Activated CD4-positive, alpha-beta T cell treated with anti-CD3 and anti-CD28 coated beads for 36 hours (primary cell): ENCODE measurements at regions not wholly inside any gene's neighbourhood (a gene's known extent, or its start where the extent isn't known, plus 50 kb on each side); places are given as distances from the start of the nearest gene placed in this dataset.

Experiments used
- ATAC-seq: fragments of 200-7000 bp; cut with Tn5 transposase; one replicate; pipeline ENCODE4 v1.10.0; 2021; ENCODE audit warnings: mild to moderate bottlenecking, moderate library complexity
- CTCF ChIA-PET: fragments of 350-600 bp; sonication (Branson Sonifier 250); formaldehyde crosslinking; loops from one replicate; lab custom pipeline; 2021; ENCODE audit warnings: antibody characterized with exemption; lab: Charles Lee
- POLR2A ChIA-PET: fragments of 350-600 bp; sonication (Branson Sonifier 250); formaldehyde crosslinking; loops from one replicate; lab custom pipeline; 2021; ENCODE audit warnings: antibody characterized with exemption, inconsistent platforms; lab: Charles Lee
- DNase-seq: peaks from one replicate; pipeline ENCODE4 v3.0.0-alpha.2; 2020
- H3K27ac Mint-ChIP-seq: one replicate; pipeline ENCODE4 v1.8.0; 2021; ENCODE audit warnings: mixed read lengths
- H3K27me3 Mint-ChIP-seq: one replicate; pipeline ENCODE4 v1.8.0; 2021; ENCODE audit warnings: mixed read lengths
- H3K36me3 Mint-ChIP-seq: one replicate; pipeline ENCODE4 v1.8.0; 2021; ENCODE audit warnings: low read depth, mixed read lengths
- H3K4me1 Mint-ChIP-seq: one replicate; pipeline ENCODE4 v1.8.0; 2021; ENCODE audit warnings: mixed read lengths
- H3K4me3 Mint-ChIP-seq: one replicate; pipeline ENCODE4 v1.8.0; 2021; ENCODE audit warnings: mild to moderate bottlenecking, moderate library complexity, mixed read lengths
- H3K9me3 Mint-ChIP-seq: one replicate; pipeline ENCODE4 v1.8.0; 2021; ENCODE audit warnings: low read depth, mixed read lengths
- intact Hi-C, 2 experiments: fragments of 100-400 bp; cut with DNase I in 1 of 2; cut with micrococcal nuclease in 1 of 2; formaldehyde crosslinking; loops; one replicate each; pipeline versions ENCODE4 v1.14.2 to v1.15.1; 2022 to 2024; cut with DNase I, micrococcal nuclease

GRCh38 chrX:9166584-9166944, 132.6 kb upstream of the FAM9B start:
- Mint-ChIP-seq H3K27ac (no peak overlapping the region), H3K27me3 (no peaks in the 10 kb centered on the region), H3K36me3 (peaks cover 2% of the 10 kb centered on the region), H3K9me3 (peaks cover 2% of the 10 kb centered on the region), H3K4me3 (no peak overlapping the region), H3K4me1 (peaks cover 33% of the 10 kb centered on the region)
- intact Hi-C loops: loop anchor here (1.0 to 10.0 kb wide), 5 partner anchors 118 to 298 kb away; partner anchors contain the start of gene TBL1X (in 1 of the 2)
- ChIA-PET CTCF (no interaction called here), POLR2A (no interaction called here)
- DNase-seq (no peak), ATAC-seq (no peak)

DNA sequence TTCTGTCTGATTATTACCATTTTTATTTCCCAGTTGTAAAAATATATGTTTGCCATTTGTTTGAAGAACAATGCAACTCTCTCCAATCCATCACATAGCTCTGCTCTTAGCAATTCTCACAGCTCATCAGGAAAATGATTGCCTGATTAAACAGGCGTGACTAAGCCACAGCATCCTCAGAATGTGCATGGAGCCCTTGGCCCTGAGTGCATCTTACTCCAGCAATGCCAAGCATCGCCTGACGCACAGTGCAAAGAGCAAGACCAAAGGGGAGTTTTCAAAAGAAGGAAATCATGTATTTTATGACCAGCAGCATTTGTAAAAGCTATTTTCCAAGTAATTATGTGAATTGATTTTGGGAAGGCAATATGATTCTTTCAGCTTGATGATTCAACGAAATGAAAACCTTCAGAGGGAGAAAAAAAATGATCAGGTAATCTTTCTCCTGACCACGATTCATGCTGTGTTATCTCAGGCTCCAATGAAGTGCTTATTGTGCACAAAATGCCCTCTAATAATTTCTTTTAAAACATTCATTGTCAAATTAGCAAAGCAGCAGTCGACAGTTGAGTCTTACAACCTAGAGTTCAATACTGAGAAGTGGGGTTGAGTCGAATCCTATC, 138.0 kb upstream of the FAM9B start:
- H3K36me3 Mint-ChIP-seq: peaks cover 2% of the 10 kb centered on the region
- CTCF ChIA-PET: interaction anchor here (0.6 to 1.2 kb wide), 3 partner anchors 15 to 192 kb away, joined by 3 to 4 read pairs (median 4); no protein-coding TSS in a partner anchor
- H3K4me3 Mint-ChIP-seq: no peak overlapping the region
- intact Hi-C loops: no loop called here
- peaks cover 2% of the 10 kb centered on the region for H3K9me3 Mint-ChIP-seq
- DNase-seq (no peak), ATAC-seq (no peak)
- H3K27ac Mint-ChIP-seq: no peak overlapping the region
- no peaks in the 10 kb centered on the region for H3K27me3 Mint-ChIP-seq
- POLR2A ChIA-PET: no interaction called here
- H3K4me1 Mint-ChIP-seq: peaks cover 3% of the 10 kb centered on the region

DNA sequence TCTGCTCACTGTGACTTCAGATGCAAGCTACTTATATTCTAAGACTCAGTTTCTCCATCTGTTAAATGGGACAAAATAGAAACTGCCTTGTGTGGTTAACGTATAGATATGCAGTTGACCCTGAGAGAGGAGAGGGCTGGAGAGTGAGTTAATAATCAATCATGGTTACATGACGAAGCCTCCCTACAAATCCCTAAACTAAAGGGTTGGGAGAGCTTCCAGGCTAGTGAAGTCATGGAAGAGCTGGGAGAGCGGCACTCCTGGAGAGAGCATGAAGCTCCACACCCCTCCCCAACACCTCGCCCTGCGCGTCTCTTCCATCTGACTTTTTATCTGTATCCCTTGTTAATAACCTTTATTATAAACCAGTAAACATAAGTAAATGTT, 138.5 kb upstream of the FAM9B start:
- ChIA-PET POLR2A (interaction anchor here (0.6 kb wide), 1 partner anchor 316 kb away, joined by 3 read pairs; no protein-coding TSS in a partner anchor), CTCF (interaction anchor here (1.2 kb wide), 1 partner anchor 14 kb away, joined by 3 read pairs; no protein-coding TSS in a partner anchor)
- ATAC-seq: no peak
- no peak overlapping the region for H3K4me3 Mint-ChIP-seq
- H3K9me3 Mint-ChIP-seq: peaks cover 2% of the 10 kb centered on the region
- no peak for DNase-seq
- intact Hi-C loops: no loop called here
- H3K27ac Mint-ChIP-seq: no peak overlapping the region
- peaks cover 2% of the 10 kb centered on the region for H3K36me3 Mint-ChIP-seq
- no peaks in the 10 kb centered on the region for H3K27me3 Mint-ChIP-seq
- peaks cover 3% of the 10 kb centered on the region for H3K4me1 Mint-ChIP-seq

GRCh38 chrX:9180623-9181022, 146.7 kb upstream of the FAM9B start:
- peak; percentile 6 for DNase-seq
- Mint-ChIP-seq H3K4me3 (no peak overlapping the region), H3K36me3 (no peaks in the 10 kb centered on the region), H3K27ac (no peak overlapping the region), H3K9me3 (peaks cover 3% of the 10 kb centered on the region), H3K27me3 (no peaks in the 10 kb centered on the region), H3K4me1 (no peaks in the 10 kb centered on the region)
- CTCF ChIA-PET: no interaction called here
- POLR2A ChIA-PET: no interaction called here
- intact Hi-C loops: no loop called here
- ATAC-seq: no peak

DNA sequence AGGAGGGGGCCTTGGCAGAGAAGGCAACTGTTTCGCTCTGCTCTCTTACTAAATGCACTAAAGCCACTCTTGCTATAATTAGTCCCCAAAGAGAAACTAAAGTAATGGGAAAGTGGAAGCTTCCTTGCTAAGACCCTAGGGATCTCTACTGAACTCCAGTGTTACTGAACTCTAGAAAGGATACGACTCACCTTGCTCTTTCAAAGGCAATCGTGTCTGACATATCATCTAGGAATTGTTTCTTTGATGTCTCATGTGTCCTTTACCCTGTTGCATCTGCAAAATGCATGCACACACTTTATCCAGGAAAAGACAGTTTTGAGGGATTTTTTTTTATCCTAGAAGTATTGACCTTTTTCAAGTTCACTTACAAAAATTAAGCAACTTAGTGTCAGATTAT, 148.1 kb upstream of the FAM9B start:
- POLR2A ChIA-PET: no interaction called here
- CTCF ChIA-PET: no interaction called here
- H3K36me3 Mint-ChIP-seq: no peaks in the 10 kb centered on the region

GRCh38 chrX:9183481-9183880, 149.6 kb upstream of the FAM9B start:
- H3K27me3 Mint-ChIP-seq: no peaks in the 10 kb centered on the region
- peaks cover 3% of the 10 kb centered on the region for H3K9me3 Mint-ChIP-seq
- CTCF ChIA-PET: no interaction called here
- DNase-seq: no peak
- H3K36me3 Mint-ChIP-seq: no peaks in the 10 kb centered on the region
- POLR2A ChIA-PET: no interaction called here
- ATAC-seq: no peak
- no peak overlapping the region for H3K4me3 Mint-ChIP-seq
- H3K27ac Mint-ChIP-seq: no peak overlapping the region
- no peaks in the 10 kb centered on the region for H3K4me1 Mint-ChIP-seq
- intact Hi-C loops: no loop called here

More for the DNA sequence above, 148.1 kb upstream of the FAM9B start:
- DNase-seq (no peak), ATAC-seq (no peak)
- Mint-ChIP-seq H3K27ac (no peak overlapping the region), H3K27me3 (no peaks in the 10 kb centered on the region), H3K9me3 (peaks cover 3% of the 10 kb centered on the region), H3K4me3 (no peak overlapping the region), H3K4me1 (no peaks in the 10 kb centered on the region)
- intact Hi-C loops: no loop called here

DNA sequence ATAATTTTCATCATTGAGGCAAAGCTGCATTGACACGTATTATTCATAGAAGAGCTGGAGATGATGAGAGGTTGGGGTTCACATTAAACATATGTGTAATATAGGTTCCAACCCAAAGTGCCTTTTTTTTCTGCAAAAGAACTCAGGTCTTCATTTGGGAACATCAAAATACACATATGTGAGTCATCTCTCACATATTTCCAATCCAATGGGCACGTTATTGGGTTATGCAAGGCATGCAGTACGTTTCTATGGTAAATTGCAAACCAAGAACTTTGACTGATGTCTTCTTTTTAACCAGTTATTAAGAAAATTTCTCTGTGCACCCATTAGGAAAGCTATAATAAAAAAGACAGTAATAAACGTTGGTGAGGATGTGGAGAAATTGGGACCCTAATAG, 150.3 kb upstream of the FAM9B start:
- ATAC-seq: no peak
- H3K27me3 Mint-ChIP-seq: no peaks in the 10 kb centered on the region
- H3K36me3 Mint-ChIP-seq: no peaks in the 10 kb centered on the region
- intact Hi-C loops: no loop called here
- peaks cover under 1% of the 10 kb centered on the region for H3K4me1 Mint-ChIP-seq
- no peaks in the 10 kb centered on the region for H3K9me3 Mint-ChIP-seq
- POLR2A ChIA-PET: no interaction called here
- CTCF ChIA-PET: no interaction called here
- H3K27ac Mint-ChIP-seq: no peak overlapping the region
- no peak overlapping the region for H3K4me3 Mint-ChIP-seq
- DNase-seq: no peak

GRCh38 chrX:9188117-9188516, 154.2 kb upstream of the FAM9B start:
- intact Hi-C loops: no loop called here
- CTCF ChIA-PET: no interaction called here
- POLR2A ChIA-PET: no interaction called here
- Mint-ChIP-seq H3K27me3 (no peaks in the 10 kb centered on the region), H3K4me3 (no peak overlapping the region), H3K36me3 (no peaks in the 10 kb centered on the region), H3K4me1 (peaks cover 5% of the 10 kb centered on the region), H3K9me3 (no peaks in the 10 kb centered on the region), H3K27ac (no peak overlapping the region)
- DNase-seq (no peak), ATAC-seq (no peak)

DNA sequence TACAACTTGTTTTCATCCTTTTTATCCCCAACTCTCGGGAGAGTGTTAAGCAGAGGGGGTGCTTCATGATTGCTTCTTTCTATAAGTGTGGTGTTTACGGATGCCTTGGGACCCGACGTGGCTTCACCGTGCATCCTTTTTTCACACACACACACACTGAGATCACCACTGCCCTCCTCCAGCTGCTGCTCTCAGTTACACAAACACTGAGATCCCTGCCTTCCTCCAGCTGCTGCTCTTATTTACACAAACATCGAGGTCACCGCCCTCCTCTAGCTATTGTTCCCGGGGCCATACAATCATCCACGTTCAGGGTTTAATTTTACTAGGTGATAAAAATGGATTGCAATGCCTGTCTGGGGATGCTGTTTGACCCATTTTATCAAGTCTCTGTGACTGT, 155.4 kb upstream of the FAM9B start:
- Mint-ChIP-seq H3K4me1 (peaks cover 5% of the 10 kb centered on the region), H3K4me3 (no peak overlapping the region), H3K9me3 (no peaks in the 10 kb centered on the region), H3K27ac (no peak overlapping the region), H3K27me3 (no peaks in the 10 kb centered on the region), H3K36me3 (no peaks in the 10 kb centered on the region)
- ChIA-PET POLR2A (no interaction called here), CTCF (interaction anchor here (1.1 kb wide), 1 partner anchor 124 kb away, joined by 3 read pairs; no protein-coding TSS in a partner anchor)
- DNase-seq (no peak), ATAC-seq (no peak)
- intact Hi-C loops: no loop called here

DNA sequence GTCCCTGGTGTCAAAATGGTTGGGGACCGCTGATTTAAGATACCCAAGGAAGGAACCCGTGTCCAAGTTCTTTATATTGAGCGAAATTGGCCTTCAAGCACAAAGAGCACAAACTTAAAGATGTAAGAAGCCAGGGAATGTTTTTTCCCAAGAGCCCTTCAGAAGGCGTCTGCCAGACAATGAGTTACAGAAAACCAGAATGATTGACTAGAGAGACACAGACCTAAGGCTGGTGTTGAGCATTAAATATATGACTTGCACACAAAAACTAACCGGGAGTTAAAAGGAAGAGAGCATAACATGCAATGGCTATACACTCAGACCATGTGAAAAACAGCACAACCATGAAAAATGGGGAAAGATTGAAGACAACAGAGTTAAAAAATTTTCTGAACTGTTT, 157.5 kb upstream of the FAM9B start:
- Mint-ChIP-seq H3K4me1 (peaks cover 8% of the 10 kb centered on the region), H3K4me3 (no peak overlapping the region), H3K27ac (no peak overlapping the region), H3K27me3 (no peaks in the 10 kb centered on the region), H3K9me3 (no peaks in the 10 kb centered on the region), H3K36me3 (no peaks in the 10 kb centered on the region)
- ATAC-seq (no peak), DNase-seq (no peak)
- CTCF ChIA-PET: no interaction called here
- intact Hi-C loops: no loop called here
- POLR2A ChIA-PET: no interaction called here

GRCh38 chrX:9195199-9195880, 161.4 kb upstream of the FAM9B start:
- Mint-ChIP-seq H3K4me1 (peaks cover 3% of the 10 kb centered on the region), H3K9me3 (no peaks in the 10 kb centered on the region), H3K4me3 (no peak overlapping the region), H3K27me3 (no peaks in the 10 kb centered on the region), H3K27ac (no peak overlapping the region), H3K36me3 (no peaks in the 10 kb centered on the region)
- POLR2A ChIA-PET: no interaction called here
- CTCF ChIA-PET: interaction anchor here (0.5 to 0.6 kb wide), 3 partner anchors 30 to 274 kb away, joined by 3 to 5 read pairs (median 4); no protein-coding TSS in a partner anchor
- intact Hi-C loops: no loop called here
- peak; percentile 3 for DNase-seq
- no peak for ATAC-seq

DNA sequence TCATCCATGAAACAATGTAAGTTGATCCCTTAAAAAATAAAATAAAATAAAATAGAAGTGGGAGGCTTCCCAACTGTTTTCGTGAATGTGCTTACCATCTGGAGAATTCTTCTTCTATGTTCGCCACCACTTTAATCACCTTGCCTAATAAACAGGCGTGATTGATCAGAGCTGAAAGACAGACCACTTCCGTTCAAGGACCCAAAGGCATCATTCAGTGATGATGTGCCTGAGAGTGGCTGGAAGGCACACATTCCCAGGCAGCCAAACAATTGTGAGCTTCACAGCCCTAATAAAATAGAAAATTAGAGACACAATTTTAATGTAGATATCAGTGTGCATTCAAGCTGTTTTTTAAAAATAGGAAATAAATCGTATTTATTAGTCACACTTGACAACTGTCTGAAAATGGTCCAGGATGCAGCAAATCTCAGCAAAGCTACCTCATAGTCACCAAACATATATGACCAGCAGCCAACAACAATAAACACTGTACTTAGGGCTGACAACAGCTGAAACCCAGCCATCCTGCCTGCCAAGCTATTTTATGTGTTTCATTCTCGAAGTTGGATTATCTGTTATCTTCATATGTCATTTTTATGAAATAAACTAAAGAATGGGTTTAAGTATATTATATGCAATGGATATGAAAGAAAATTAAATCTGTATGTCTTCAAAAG, 163.2 kb upstream of the FAM9B start:
- H3K4me3 Mint-ChIP-seq: no peak overlapping the region
- DNase-seq: no peak
- no peak overlapping the region for H3K27ac Mint-ChIP-seq
- intact Hi-C loops: no loop called here
- peaks cover 3% of the 10 kb centered on the region for H3K4me1 Mint-ChIP-seq
- ChIA-PET CTCF (no interaction called here), POLR2A (no interaction called here)
- no peak for ATAC-seq
- no peaks in the 10 kb centered on the region for H3K36me3 Mint-ChIP-seq
- no peaks in the 10 kb centered on the region for H3K9me3 Mint-ChIP-seq
- no peaks in the 10 kb centered on the region for H3K27me3 Mint-ChIP-seq
